Fibroblast of villous mesenchyme (primary cell): ENCODE measurements at regions not wholly inside any gene's neighbourhood (a gene's known extent, or its start where the extent isn't known, plus 50 kb on each side); places are given as distances from the start of the nearest gene placed in this dataset.

Experiments
- DNase-seq: peaks from one replicate; pipeline ENCODE4 v3.0.0-alpha.2; 2010; ENCODE audit warnings: low read depth
- H3K4me3 ChIP-seq: 2 replicates; pipeline ENCODE4 v1.5.1; 2011; ENCODE audit warnings: low read depth, mild to moderate bottlenecking, low read length
- CTCF ChIP-seq: IDR thresholded peaks from 2 replicates; pipeline ENCODE4 v1.5.1; 2012; ENCODE audit warnings: low read depth, mild to moderate bottlenecking, low read length; ENCODE audit not compliant: insufficient read depth

GRCh38 chr6:90960324-90960723 is 373.5 kb upstream of the MAP3K7 start:
- no peak for DNase-seq
- no peak for TF ChIP-seq CTCF
- no peak overlapping the region for H3K4me3 ChIP-seq

GRCh38 chr6:90955246-90955645 is 368.4 kb upstream of the MAP3K7 start:
- no peak overlapping the region for H3K4me3 ChIP-seq
- DNase-seq: no peak
- no peak for TF ChIP-seq CTCF

GRCh38 chr6:90953405-90954161 is 366.7 kb upstream of the MAP3K7 start:
- no peak for DNase-seq
- no peak overlapping the region for H3K4me3 ChIP-seq
- TF ChIP-seq CTCF: no peak

- no peak for DNase-seq
- no peak for TF ChIP-seq CTCF
- H3K4me3 ChIP-seq: no peak overlapping the region
Observed at GRCh38 chr6:90952176-90952575, 365.3 kb upstream of the MAP3K7 start.

- no peak for DNase-seq
- TF ChIP-seq CTCF: no peak
- H3K4me3 ChIP-seq: no peak overlapping the region
Observed at GRCh38 chr6:90948540-90948939, 361.7 kb upstream of the MAP3K7 start.

GRCh38 chr6:90947184-90948064 is 360.6 kb upstream of the MAP3K7 start:
- DNase-seq: no peak
- TF ChIP-seq CTCF: no peak

More at GRCh38 chr6:90947184-90948064, 360.6 kb upstream of the MAP3K7 start:
- H3K4me3 ChIP-seq: no peak overlapping the region
